Daoy (cell line): ENCODE measurements at regions not wholly inside any gene's neighbourhood (a gene's known extent, or its start where the extent isn't known, plus 50 kb on each side); places are given as distances from the start of the nearest gene placed in this dataset.
"Not testable (repeated sequence)": the region's sequence is repeated elsewhere in the genome, so short reads cannot be mapped to it uniquely, and the experiment has no call there.

ENCODE experiments used
- DNase-seq: peaks from one replicate; pipeline ENCODE4 v3.0.0-alpha.2; 2015; ENCODE audit warnings: low read depth

GRCh38 chr5:154702477-154702876 is 52.7 kb upstream of the LARP1 start:
- no peak for DNase-seq

GRCh38 chr5:154701725-154702124 is 53.5 kb upstream of the LARP1 start:
- DNase-seq = peak; percentile 20

- DNase-seq = no peak
Measured at GRCh38 chr5:154701181-154701580, 54.0 kb upstream of the LARP1 start.

GRCh38 chr5:154700289-154700928 is 54.8 kb upstream of the LARP1 start:
- DNase-seq = not testable (repeated sequence)

- no peak for DNase-seq
Measured at GRCh38 chr5:154698763-154699162, 56.4 kb upstream of the LARP1 start.

GRCh38 chr5:154697371-154697770 is 57.8 kb upstream of the LARP1 start:
- DNase-seq = no peak

GRCh38 chr5:154696891-154697290 is 58.3 kb upstream of the LARP1 start:
- DNase-seq = no peak

- no peak for DNase-seq
Measured at GRCh38 chr5:154694159-154694558, 61.0 kb upstream of the LARP1 start.

GRCh38 chr5:154690488-154690887 is 64.7 kb upstream of the LARP1 start:
- DNase-seq = no peak

- DNase-seq = no peak
Measured at GRCh38 chr5:154686490-154686889, 68.7 kb upstream of the LARP1 start.

GRCh38 chr5:154683101-154683880 is 71.9 kb upstream of the LARP1 start:
- DNase-seq = no peak

- DNase-seq = no peak
Measured at GRCh38 chr5:154679501-154679900, 75.7 kb upstream of the LARP1 start.

GRCh38 chr5:154677921-154678320 is 77.3 kb upstream of the LARP1 start:
- DNase-seq = no peak

- DNase-seq = no peak
Measured at GRCh38 chr5:154676508-154676907, 78.7 kb upstream of the LARP1 start.

- DNase-seq = no peak
Measured at GRCh38 chr5:154674029-154674428, 81.1 kb upstream of the LARP1 start.

GRCh38 chr5:154673506-154673905 is 81.7 kb upstream of the LARP1 start:
- no peak for DNase-seq

- not testable (repeated sequence) for DNase-seq
Measured at GRCh38 chr5:154669913-154670312, 85.3 kb upstream of the LARP1 start.

GRCh38 chr5:154669402-154669801 is 85.8 kb upstream of the LARP1 start:
- DNase-seq = no peak

- no peak for DNase-seq
Measured at GRCh38 chr5:154664869-154665268, 90.3 kb upstream of the LARP1 start.

- no peak for DNase-seq
Measured at GRCh38 chr5:154663424-154663823, 91.8 kb upstream of the LARP1 start.

- peak; percentile 33 for DNase-seq
Measured at GRCh38 chr5:154654486-154655371, 100.4 kb upstream of the LARP1 start.

GRCh38 chr5:154653764-154654485 is 101.3 kb upstream of the LARP1 start:
- DNase-seq = no peak
